CD4-positive, alpha-beta T cell treated with Interleukin-6 for 4 hours (primary cell): ENCODE measurements at regions not wholly inside any gene's neighbourhood (a gene's known extent, or its start where the extent isn't known, plus 50 kb on each side); places are given as distances from the start of the nearest gene placed in this dataset.
"Not testable (repeated sequence)": the region's sequence is repeated elsewhere in the genome, so short reads cannot be mapped to it uniquely, and the experiment has no call there.

ENCODE experiments used
- DNase-seq: peaks from one replicate; pipeline ENCODE4 v3.0.0-alpha.2; 2020; ENCODE audit warnings: mixed read lengths

- DNase-seq = no peak
Observed at GRCh38 chr6:168929871-168930450, 323.7 kb downstream of the THBS2 start.

DNA sequence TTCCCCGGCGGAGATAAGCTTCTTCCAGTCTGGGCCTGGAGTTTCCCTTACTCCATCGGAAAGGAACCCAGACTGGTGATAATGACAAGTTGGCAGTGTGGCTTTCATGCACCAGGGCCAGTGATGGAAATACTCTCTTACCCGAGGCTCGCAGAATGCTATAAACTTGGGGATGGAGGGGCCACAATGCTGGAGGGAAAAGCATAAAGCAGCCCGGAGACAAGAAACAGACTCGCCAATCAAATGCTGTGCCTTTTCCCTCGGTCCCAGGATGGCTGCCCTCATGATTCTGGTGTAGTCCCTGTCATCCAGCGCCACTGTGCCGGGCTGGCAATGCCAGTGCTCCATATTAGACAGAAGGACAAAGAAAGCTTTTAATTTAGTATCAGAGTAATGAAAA lies 325.6 kb downstream of the THBS2 start:
- no peak for DNase-seq

GRCh38 chr6:168927026-168927425 lies 326.6 kb downstream of the THBS2 start:
- DNase-seq = no peak

DNA sequence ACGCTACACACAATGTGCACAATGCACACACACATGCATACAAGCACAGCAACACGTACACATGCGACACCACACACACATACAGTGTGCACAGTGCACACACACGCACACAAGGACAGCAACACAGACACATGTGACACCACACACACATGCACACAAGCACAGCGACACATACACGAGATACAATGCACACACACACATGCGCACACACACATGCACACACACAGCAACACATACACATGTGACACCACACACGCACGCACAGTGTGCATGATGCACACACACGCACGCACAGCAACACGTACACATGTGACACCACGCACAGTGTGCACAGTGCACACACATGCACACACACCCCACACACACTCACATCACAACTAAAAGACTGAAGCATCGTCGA lies 327.3 kb downstream of the THBS2 start:
- no peak for DNase-seq

- DNase-seq = no peak
Observed at GRCh38 chr6:168925671-168926070, 328.0 kb downstream of the THBS2 start.

DNA sequence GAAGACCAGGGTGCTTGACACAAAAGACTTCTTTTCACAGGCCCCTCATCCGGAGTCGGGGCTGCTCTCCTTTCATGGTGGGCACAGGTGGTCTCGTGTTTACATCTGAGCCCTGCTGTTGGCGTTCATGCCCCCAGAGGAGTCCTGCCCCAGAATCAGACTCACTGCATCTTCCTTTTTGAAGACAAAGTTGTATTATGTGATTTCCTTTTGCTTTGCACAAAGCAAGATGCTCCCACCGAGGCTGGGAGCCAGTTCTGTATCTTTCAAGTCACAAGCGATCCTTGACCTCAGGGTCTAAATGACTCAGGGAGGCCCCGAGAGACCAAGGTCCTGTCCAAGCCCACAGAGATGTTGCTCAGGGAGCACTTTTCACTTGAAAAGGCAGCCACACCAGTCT lies 330.5 kb downstream of the THBS2 start:
- no peak for DNase-seq

GRCh38 chr6:168922436-168922835 lies 331.2 kb downstream of the THBS2 start:
- DNase-seq = no peak

DNA sequence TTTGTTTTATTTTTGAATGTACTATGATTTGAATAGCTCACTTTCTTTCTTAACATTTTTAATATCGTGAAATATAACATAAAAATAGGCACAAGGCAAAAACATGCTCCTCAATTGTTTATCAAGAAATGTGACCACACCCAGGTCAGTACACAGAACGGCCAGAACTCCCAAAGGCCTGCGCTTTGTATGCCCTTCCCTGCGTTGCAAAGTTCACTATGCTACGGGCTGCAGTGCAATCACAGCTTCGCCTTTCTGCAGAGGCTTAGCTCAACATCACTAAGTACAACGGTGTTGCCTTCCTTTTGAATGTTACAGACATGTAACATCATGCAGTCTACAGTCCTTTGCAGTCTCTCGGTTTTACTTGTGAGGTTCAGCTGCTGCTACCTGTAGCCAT lies 333.4 kb downstream of the THBS2 start:
- no peak for DNase-seq

GRCh38 chr6:168919470-168920179 lies 334.0 kb downstream of the THBS2 start:
- no peak for DNase-seq

- DNase-seq = no peak
Observed at GRCh38 chr6:168916576-168917211, 337.0 kb downstream of the THBS2 start.

GRCh38 chr6:168915855-168916254 lies 337.8 kb downstream of the THBS2 start:
- no peak for DNase-seq

GRCh38 chr6:168915242-168915641 lies 338.4 kb downstream of the THBS2 start:
- DNase-seq = no peak

DNA sequence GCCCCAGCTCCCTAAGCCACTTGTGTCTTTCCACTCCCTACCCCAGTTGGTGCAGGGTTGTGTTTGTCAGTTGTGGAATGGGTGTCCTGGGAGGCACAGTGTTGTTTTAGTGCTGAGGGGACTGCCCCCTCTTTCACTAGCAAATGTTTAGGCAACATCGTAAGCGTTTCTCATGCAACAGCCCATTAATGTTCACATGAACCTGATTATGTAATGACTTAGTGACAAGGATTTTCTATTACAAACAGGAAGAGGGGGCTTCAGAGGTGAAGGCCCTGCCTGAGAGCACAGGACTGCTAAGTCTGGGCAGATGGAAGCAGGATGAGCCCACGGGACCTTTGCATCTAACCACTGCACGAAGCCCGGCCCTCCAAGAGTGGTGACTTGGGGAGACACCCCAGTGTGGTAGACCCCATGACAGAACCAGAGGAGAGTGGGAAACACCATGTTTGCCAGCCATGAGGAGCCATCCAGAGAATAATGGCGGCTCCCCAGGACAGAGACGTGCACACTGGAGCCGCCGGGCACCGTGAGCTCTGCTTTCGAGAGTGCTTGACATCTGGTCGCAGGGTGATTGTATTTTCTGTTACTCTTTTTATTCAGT lies 339.7 kb downstream of the THBS2 start:
- no peak for DNase-seq

DNA sequence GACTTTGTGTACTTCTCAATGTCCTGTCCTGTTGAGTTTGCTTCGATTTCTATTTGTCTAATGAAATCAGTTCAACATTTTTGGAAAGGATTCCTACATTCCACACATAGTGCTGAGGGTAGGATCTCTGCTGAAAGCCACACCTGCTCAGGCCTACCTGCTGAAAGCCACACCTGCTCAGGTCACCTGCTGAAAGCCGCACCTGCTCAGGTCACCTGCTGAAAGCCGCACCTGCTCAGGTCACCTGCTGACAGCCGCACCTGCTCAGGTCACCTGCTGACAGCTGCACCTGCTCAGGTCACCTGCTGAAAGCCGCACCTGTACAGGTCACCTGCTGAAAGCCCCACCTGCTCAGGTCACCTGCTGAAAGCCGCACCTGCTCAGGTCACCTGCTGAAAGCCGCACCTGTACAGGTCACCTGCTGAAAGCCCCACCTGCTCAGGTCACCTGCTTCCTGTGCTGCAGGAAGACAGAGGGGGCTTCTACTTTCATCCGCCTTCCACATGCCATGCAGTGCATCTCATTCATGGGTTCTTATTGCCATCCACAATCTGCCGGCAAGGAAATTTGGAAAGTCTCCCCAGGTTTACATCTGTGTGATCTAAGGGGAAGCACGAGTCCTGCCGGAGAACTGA lies 340.3 kb downstream of the THBS2 start:
- not testable (repeated sequence) for DNase-seq

GRCh38 chr6:168909288-168909687 lies 344.4 kb downstream of the THBS2 start:
- no peak for DNase-seq

GRCh38 chr6:168908887-168909286 lies 344.8 kb downstream of the THBS2 start:
- no peak for DNase-seq

GRCh38 chr6:168908166-168908565 lies 345.5 kb downstream of the THBS2 start:
- no peak for DNase-seq

DNA sequence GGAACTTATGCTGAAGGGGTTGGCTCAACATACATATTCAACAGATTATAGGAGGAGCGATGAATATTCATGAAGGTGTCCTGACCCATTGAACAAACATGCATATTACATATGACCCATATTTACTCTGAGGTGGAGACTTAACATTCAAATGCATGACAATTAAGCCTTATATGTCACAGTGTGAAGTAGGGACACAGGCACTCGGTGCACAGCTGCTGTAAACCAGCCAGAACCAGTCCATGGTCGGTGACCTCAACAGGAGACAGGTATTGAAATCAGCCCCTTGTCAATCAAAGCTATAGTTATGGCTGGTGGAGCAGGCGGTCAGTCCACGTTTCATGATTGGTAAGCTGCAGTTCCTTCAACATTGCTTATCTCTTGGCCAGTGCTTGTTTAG lies 347.3 kb downstream of the THBS2 start:
- DNase-seq = no peak

DNA sequence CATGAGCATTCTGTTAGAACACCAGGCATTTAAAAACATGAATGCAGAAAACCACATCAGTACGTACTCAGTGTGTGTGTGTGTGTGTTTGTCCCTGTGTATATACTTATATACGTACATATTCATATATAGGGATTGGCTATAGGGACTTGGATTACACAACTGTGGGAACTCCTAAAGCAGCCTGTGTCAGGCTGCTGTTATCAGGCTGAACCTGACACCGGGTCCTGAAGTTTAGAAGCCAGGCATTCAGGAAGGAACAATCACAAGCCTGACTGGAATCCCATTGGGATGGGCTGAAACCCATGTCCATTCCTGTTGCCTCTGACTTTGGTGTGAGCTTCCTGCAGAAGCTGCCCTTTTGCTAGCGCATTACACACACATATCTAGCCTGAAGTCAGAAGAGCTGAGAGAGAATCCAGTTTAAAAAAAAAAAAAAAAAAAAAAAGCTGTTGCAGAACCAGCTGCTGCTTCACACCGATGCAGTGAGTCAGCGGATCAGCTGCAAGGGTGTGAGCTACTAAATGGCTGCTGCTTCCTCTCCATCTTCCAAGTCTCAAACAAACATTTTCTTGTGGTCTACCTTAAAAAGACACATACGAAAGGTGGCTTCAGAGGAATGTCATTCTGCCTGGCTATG lies 348.1 kb downstream of the THBS2 start:
- no peak for DNase-seq

DNA sequence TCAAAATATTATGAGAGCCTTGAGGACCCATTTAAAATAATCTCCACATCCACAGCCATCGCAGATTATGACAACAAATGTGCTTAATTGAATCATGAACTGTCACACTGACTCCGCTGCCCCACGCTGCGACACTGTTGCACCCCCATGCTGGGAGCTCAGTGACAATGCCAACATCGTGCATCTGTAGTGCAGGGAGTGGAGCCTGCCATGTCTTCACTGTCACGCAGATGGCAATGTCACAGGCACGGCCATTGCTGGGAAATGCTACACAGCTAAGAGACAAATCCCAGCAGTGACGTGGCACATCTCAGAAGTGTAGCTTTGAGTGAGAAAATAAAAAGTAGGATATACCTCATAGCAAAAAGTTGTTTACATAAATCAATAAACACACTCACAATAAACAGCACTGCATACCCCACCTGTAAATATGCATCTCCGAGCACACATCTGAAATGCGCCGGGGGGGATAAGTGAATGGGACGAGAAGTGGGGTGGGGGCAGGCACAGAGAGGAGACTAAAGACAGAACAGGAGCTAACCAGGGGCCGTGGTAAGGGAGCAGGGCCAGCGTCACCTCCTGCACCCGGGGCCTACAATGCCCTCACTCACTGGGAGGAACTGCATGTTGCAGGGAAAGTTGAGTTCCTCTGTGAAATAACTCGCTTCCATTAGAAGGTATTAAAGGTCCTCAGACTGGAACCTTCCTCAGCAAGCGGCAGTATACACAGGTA lies 349.9 kb downstream of the THBS2 start:
- DNase-seq = no peak

DNA sequence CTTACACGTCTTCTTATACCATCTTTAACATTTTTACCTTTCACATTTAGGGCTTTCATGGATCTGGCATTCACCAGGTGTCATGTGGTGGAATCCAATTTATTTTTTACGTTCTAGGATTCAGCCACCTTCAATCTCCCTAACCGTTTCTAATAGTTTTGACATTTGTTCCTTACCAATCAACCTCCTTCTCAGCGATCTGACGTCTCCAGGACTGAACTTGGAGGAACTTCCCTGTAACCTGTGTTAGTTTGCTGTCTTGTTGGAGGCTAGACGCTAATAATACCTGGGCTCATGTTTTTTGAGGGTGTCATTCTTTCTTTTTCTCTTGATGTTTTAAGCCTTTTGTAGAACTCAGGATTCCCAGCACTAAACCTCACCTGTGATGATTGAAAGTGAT lies 351.6 kb downstream of the THBS2 start:
- DNase-seq = no peak

DNA sequence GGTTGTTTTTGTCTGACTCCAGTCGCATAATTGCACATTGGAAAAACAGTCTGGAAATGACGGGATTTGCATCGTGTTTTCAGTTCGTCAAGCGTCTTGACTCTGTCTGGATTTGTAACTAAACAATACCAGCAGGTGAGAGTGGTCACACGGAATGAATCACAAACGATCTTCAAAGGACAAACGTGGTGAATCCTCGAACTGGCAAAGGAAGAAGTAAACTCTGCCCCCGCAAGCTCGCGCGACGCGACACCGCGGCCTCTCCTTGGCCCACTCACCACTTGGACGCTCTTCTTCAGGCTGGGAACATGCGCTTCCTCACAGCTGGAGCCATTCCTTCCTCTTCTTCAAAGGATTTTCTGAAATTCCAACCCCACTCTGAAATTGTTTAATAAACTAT lies 352.6 kb downstream of the THBS2 start:
- DNase-seq = no peak
